ENCODE measurements at regions not wholly inside any gene's neighbourhood (a gene's known extent, or its start where the extent isn't known, plus 50 kb on each side); places are given as distances from the start of the nearest gene placed in this dataset.

- TF ChIP-seq ZNF565 (CRISPR knock-in tag; conservative IDR thresholded peaks at IDR 0.05; ENCODE audit: low read depth) (no peak), RARB (CRISPR knock-in tag; IDR thresholded peaks at IDR 0.05) (no peak), ZFP30 (CRISPR knock-in tag; IDR thresholded peaks at IDR 0.05) (no peak)
These were observed 54.6 kb upstream of the ANO5 start for GRCh38 chr11:22138264-22138663.
